Fibroblast of skin of scalp (primary cell): ENCODE measurements at regions not wholly inside any gene's neighbourhood (a gene's known extent, or its start where the extent isn't known, plus 50 kb on each side); places are given as distances from the start of the nearest gene placed in this dataset.
A peak's percentile ranks its signal among the peaks of the same experiment; 100 is the strongest.

Experiments used
- DNase-seq: peaks from one replicate; pipeline ENCODE4 v3.0.0-alpha.2; 2013

GRCh38 chr3:78154521-78155186 lies 1114.8 kb downstream of the ROBO2 start:
- no peak for DNase-seq

DNA sequence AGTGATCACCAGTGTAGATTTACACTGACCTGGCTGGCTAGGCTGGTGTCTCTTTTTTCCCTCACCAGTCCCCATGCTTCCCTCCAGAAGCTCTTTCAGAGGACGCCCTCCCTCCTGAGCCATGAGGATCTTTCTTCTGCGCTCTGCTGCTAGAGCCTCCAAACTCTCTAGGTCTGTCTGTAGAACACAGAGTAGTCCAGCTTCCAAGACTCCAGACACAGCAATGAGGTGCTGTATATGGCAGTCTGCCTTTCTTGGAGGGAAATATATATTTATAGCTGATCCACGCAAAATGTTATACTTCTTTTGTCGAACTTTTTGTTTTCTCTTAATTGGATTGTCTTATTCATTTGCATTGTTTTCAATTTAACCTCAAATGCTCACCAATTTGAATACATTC lies 1121.8 kb downstream of the ROBO2 start:
- no peak for DNase-seq

DNA sequence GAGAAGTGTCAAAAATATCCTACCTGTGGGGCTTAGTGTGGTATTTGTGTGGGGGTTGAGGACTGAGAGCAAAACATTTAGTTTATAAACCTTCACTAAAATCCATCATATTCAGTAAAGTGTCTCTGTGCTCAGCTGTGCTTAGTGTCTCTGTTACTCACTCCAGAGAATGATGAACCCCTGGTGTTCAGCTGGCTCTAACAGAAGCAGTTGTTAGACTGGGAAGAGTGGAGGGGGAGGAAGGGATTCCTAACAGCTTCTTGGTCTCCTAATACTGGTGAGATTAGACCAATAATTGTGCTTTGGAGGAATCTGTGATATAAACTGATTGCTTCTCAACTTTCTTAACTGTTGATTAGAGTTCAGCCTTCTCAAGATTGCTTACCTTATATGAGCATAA lies 1123.5 kb downstream of the ROBO2 start:
- peak; percentile 34 for DNase-seq

DNA sequence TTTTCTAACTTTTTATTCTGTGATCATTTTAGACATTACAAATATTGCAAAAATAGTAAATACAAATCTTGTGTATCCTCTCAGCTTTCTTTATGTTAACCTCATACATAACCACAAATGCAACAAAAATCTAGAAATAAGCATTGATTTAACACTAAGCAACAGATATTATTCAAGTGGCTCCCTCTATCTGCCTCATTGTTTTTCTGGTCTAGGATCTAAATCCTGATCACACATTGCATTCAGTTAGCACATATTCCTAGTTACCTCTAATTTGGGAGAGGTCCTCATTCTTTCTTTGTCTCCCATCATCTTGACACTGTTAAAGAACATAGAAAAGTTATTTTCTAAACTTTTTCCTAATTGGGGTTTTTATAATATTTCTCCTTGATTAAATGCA lies 1126.0 kb downstream of the ROBO2 start:
- peak; percentile 12 for DNase-seq

GRCh38 chr3:78174821-78175220 lies 1134.9 kb downstream of the ROBO2 start:
- peak; percentile 5 for DNase-seq

- no peak for DNase-seq
Measured at GRCh38 chr3:78176869-78177268, 1137.0 kb downstream of the ROBO2 start.

GRCh38 chr3:78177780-78178179 lies 1137.9 kb downstream of the ROBO2 start:
- no peak for DNase-seq

- no peak for DNase-seq
Measured at GRCh38 chr3:78178209-78178608, 1138.3 kb downstream of the ROBO2 start.

DNA sequence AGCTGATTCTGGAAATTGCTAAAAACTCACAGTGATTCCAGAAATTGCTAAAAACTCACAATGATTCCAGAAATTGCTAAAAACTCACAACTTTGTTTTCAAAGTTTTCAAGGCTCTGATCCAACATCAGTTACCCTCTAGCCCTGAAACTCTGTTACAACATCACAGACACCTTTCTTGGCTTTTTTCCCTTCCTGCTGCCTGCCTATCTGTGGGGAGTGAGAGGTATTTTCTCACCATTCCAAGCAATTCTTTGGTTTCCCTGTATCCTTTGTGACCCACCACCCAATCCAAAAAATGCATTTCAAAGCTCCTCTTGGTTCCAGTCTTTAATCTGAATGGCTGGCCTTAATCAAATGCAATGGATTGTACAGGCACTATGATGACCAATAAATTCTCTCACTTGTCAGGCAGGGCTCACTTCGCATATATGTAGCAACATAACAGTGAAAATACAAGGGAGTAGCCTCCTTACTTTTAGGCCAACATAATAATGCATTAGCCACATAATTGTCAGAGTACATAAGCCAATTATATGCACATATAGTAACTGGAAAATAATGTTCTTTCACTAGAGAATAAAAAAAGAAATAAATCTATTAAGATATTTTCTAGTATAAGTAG lies 1139.0 kb downstream of the ROBO2 start:
- no peak for DNase-seq

DNA sequence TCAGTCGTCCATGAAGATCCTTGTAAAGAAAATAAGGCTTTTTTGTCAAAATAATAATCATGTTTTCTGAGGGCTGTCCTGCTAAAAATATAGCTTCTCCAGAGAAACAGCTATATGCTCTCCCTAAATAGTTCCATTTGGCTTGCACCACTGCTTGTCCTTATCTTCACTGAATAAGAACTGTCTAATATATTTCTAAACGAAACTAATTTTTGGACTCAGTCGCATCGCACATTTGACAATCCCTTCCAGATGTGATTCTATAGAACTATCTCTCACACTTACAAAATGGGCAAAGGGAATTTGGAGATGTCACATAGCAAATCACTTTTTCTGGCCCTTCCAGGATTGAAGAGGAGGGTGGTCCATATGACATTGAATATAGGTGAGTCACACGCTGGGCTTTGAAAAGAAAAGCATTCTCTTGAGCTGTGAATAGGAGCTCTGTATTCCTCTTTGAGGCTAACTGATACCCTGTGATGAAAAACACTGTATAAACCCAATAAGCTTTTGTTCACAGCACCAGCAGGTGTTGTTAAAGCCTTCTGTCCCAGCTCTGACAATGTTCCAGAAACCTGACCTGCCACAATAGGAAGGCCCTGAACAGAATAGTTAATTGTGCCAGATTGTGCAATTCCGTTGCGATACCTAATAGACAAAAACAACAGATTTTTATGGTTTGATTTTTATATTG lies 1144.2 kb downstream of the ROBO2 start:
- no peak for DNase-seq

DNA sequence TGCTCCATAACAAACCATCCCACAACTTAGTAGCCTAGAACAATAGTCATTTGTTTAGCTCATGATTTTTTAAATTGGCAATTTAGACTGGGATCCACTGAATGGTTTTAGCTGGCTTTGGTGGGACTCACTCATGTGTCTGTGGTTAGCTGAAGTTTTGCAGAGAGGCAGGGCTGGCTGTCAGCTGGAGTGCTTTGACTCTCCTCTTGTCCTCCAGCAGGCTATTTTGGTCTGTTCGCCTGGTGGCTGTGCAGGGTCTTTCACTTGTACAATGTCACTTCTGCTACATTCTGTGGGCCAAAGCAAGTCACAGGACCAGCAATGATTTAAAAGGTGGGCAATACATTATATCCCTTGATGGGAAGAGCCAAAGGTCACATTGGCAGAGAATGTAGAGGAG lies 1146.5 kb downstream of the ROBO2 start:
- DNase-seq: no peak

GRCh38 chr3:78201091-78201490 lies 1161.2 kb downstream of the ROBO2 start:
- peak; percentile 66 for DNase-seq

DNA sequence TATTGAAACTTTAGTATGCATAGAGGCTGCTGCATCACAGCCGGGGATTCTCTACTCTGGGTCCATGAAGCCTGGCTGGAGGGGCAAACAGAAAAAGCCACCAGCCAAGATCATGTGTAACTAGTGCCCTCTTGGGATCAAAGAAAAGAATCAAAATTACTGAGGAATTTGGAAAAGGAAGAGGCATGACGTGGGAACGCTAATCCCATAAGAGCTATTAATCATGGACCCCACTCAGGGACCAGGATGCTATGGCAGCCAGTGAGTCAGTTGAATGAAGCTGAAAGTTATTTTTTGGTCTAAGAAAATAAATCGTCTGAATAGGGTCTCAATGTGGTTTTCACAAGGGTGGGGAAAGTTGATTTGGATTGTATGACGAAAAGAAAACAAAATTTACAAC lies 1165.1 kb downstream of the ROBO2 start:
- DNase-seq: peak; percentile 98

GRCh38 chr3:78221300-78221699 lies 1181.4 kb downstream of the ROBO2 start:
- no peak for DNase-seq

DNA sequence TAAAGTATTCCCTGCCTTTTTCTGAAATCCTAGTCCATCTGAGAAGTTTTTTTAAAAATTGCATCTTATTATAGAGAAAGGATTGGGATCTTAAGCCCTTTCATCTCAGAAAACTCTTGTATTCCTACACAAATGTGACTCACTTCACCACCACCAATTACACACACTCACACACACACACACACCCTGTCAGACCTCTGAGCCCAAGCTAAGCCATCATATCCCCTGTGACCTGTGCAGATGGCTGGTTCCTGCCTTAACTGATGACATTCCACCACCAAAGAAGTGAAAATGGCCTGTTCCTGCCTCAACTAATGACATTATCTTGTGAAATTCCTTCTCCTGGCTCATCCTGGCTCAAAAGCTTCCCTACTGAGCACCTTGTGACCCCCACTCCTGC lies 1181.9 kb downstream of the ROBO2 start:
- DNase-seq: no peak

GRCh38 chr3:78235841-78236240 lies 1195.9 kb downstream of the ROBO2 start:
- no peak for DNase-seq

GRCh38 chr3:78238811-78239210 lies 1198.9 kb downstream of the ROBO2 start:
- no peak for DNase-seq

- DNase-seq: no peak
Measured at GRCh38 chr3:78242724-78243123, 1202.8 kb downstream of the ROBO2 start.

DNA sequence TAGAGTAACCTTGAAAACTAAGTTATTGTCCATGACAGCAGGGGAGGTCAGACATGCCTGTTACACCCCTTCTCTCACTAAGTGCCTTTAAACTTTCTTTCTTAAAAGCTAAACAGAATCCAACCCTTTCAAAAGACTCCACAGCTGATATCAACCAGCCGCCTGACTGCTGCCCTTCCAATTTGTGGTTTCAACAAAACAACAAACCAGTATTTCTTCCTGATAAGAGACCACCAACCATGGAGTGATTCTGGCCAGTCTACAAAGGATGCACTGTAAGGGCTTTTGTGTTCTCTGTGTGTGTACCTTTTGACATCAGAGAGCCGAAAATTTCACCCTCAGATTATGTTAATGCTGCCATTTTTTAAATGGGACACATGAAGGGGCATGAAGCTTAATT lies 1204.2 kb downstream of the ROBO2 start:
- DNase-seq: no peak

DNA sequence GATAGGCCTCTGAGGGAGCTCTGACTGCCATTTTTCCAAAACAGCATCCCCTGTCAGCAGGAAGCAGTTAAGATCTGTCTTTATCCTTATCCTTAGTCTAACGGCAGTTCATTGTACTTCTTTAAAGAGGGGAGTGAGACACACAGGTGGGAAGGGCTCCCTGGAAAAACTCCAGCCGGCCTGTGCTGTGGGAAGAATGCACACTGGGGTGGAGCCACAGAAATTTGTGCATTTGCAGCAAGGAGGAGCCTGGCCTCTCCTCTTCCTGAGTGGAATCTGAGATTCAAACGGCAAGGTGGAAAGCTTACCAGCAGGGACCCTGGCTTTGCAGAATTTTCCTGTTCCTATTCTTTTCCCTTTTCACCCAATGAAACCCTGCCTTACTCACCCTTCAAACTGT lies 1209.4 kb downstream of the ROBO2 start:
- no peak for DNase-seq

GRCh38 chr3:78253860-78254259 lies 1214.0 kb downstream of the ROBO2 start:
- DNase-seq: no peak

- peak; percentile 86 for DNase-seq
Measured at GRCh38 chr3:78255403-78255802, 1215.5 kb downstream of the ROBO2 start.

DNA sequence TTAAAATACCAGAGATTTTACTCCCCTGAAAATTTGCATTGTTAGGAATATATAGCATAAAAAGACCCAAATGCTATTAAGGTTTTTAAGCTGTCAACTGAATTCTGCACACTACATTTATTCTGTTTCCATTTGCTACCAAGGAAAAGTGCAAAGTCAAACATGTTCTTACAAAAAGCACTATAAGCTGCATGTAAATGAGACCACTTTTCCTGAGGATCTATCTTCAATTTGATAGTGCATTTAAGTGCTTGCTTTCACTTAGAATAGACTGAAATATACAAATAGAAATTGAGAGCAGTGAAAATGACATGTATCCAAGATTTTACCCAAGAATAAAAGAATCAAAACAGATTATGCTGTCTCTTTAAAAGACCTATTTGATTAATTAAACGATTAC lies 1216.2 kb downstream of the ROBO2 start:
- no peak for DNase-seq

DNA sequence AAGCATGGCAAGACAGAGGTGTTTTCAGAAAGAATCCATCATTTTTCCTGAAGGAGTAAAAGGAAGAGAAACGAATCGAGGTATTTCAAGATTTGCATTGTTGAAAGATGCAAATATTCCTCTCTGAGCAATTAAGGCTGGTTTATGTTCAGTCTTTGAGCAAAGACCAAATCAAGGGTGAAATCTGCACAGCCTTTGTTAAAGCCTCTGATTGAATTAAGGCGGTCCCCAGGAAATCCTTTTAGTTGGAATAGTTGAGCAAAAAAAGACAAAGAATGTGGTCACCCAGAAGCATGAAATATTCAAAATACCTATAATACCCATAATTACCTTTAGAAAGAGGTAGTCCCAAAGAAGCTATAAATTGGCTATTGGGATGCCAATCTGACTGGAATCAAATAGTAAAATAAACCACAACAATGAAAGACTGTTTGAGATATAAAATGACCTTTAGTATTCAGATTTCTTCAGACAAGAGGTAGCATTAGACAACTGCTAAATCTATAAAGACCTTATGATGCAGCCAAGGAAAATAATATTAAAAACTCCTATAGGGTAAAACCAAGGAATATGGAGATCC lies 1218.1 kb downstream of the ROBO2 start:
- DNase-seq: no peak
